Loucy (cell line): ENCODE measurements at regions not wholly inside any gene's neighbourhood (a gene's known extent, or its start where the extent isn't known, plus 50 kb on each side); places are given as distances from the start of the nearest gene placed in this dataset.

Experiments
- H2AFZ ChIP-seq: fragments of 200-600 bp; sonication (generic); 2 replicates; pipeline ENCODE4 v1.6.0; 2016; ENCODE audit warnings: antibody characterized with exemption, mild to moderate bottlenecking, low read length, moderate library complexity
- H3F3A ChIP-seq: fragments of 200-600 bp; 2 replicates; pipeline ENCODE4 v1.6.0; 2016; ENCODE audit warnings: antibody characterized with exemption, low read depth, mild to moderate bottlenecking
- H3K27me3 ChIP-seq: fragments of 200-600 bp; sonication (generic); 2 replicates; pipeline ENCODE4 v1.6.1; 2014; ENCODE audit warnings: low read length, mild to moderate bottlenecking; ENCODE audit not compliant: insufficient read depth, poor library complexity, severe bottlenecking
- H3K36me3 ChIP-seq: fragments of 200-600 bp; sonication (generic); 2 replicates; pipeline ENCODE4 v1.6.1; 2016; ENCODE audit warnings: low read length; ENCODE audit not compliant: insufficient read depth
- H3K4me1 ChIP-seq: fragments of 200-600 bp; sonication (generic); 2 replicates; pipeline ENCODE4 v1.5.1; 2014; ENCODE audit warnings: low read length, mild to moderate bottlenecking; ENCODE audit not compliant: insufficient read depth, poor library complexity, severe bottlenecking
- H3K4me2 ChIP-seq: fragments of 200-600 bp; sonication (generic); 2 replicates; pipeline ENCODE4 v1.6.0; 2014; ENCODE audit warnings: antibody characterized with exemption, low read length, low read depth, mild to moderate bottlenecking; ENCODE audit not compliant: poor library complexity, severe bottlenecking
- H3K4me3 ChIP-seq: fragments of 200-600 bp; sonication (generic); 2 replicates; pipeline ENCODE4 v1.5.1; 2014; ENCODE audit warnings: low read length, mild to moderate bottlenecking, mixed read lengths; ENCODE audit not compliant: poor library complexity, severe bottlenecking
- H3K79me2 ChIP-seq: fragments of 200-600 bp; sonication (generic); 2 replicates; pipeline ENCODE4 v1.6.1; 2014; ENCODE audit warnings: low read length; ENCODE audit not compliant: insufficient read depth
- H3K9ac ChIP-seq: fragments of 200-600 bp; sonication (generic); 2 replicates; pipeline ENCODE4 v1.6.0; 2014; ENCODE audit warnings: mild to moderate bottlenecking, low read depth, low read length, moderate library complexity; ENCODE audit not compliant: poor library complexity, severe bottlenecking
- H3K9me2 ChIP-seq: fragments of 200-600 bp; sonication (generic); replicated peaks from 2 replicates; pipeline ENCODE4 v1.6.1; 2016; ENCODE audit warnings: low read depth, low read length, mixed read lengths
- H3K9me3 ChIP-seq: fragments of 200-600 bp; sonication (generic); 2 replicates; pipeline ENCODE4 v1.6.1; 2014; ENCODE audit warnings: mild to moderate bottlenecking, antibody characterized with exemption, low read length, low read depth; ENCODE audit not compliant: insufficient read depth
- H4K20me1 ChIP-seq: fragments of 200-600 bp; sonication (generic); 2 replicates; pipeline ENCODE4 v1.6.0; 2014; ENCODE audit warnings: antibody characterized with exemption, low read length, mild to moderate bottlenecking; ENCODE audit not compliant: insufficient read depth, poor library complexity, severe bottlenecking
- CTCF ChIP-seq: fragments of 200-600 bp; sonication (generic); conservative IDR thresholded peaks from 2 replicates; pipeline ENCODE4 v1.5.1; 2014; ENCODE audit warnings: mild to moderate bottlenecking, antibody characterized with exemption, low read length
- EZH2phosphoT487 ChIP-seq: fragments of 200-600 bp; IDR thresholded peaks from 2 replicates; pipeline ENCODE4 v1.6.1; 2018; ENCODE audit warnings: antibody characterized with exemption, mild to moderate bottlenecking, moderate library complexity, borderline replicate concordance

- Histone ChIP-seq H3K4me1 (no peaks in the 10 kb centered on the region), H3K9me2 (no peaks in the 10 kb centered on the region), H3K9me3 (no peaks in the 10 kb centered on the region), H3K9ac (no peak overlapping the region), H3K4me2 (no peak overlapping the region), H3K4me3 (no peak overlapping the region), H3F3A (no peaks in the 10 kb centered on the region), H3K27me3 (no peaks in the 10 kb centered on the region), H3K36me3 (no peaks in the 10 kb centered on the region), H4K20me1 (no peaks in the 10 kb centered on the region), H3K79me2 (no peaks in the 10 kb centered on the region), H2AFZ (no peak overlapping the region)
- TF ChIP-seq CTCF = no peak
- TF ChIP-seq EZH2phosphoT487 = no peak
These were observed 226.2 kb downstream of the KCNS3 start for GRCh38 chr2:18104595-18105224.

GRCh38 chr2:18096836-18097405 is 218.5 kb downstream of the KCNS3 start:
- Histone ChIP-seq H3K4me3 (no peak overlapping the region), H3F3A (no peaks in the 10 kb centered on the region), H3K4me1 (no peaks in the 10 kb centered on the region), H3K79me2 (no peaks in the 10 kb centered on the region), H3K4me2 (no peak overlapping the region), H3K27me3 (no peaks in the 10 kb centered on the region), H2AFZ (no peak overlapping the region), H4K20me1 (no peaks in the 10 kb centered on the region), H3K9me2 (no peaks in the 10 kb centered on the region), H3K9ac (no peak overlapping the region), H3K36me3 (no peaks in the 10 kb centered on the region), H3K9me3 (no peaks in the 10 kb centered on the region)
- no peak for TF ChIP-seq EZH2phosphoT487
- TF ChIP-seq CTCF = no peak

- H3K27me3 ChIP-seq = no peaks in the 10 kb centered on the region
- no peaks in the 10 kb centered on the region for H3K9me2 ChIP-seq
- no peaks in the 10 kb centered on the region for H3F3A ChIP-seq
- no peaks in the 10 kb centered on the region for H3K9me3 ChIP-seq
- H3K9ac ChIP-seq = no peak overlapping the region
- H3K4me3 ChIP-seq = no peak overlapping the region
- no peak overlapping the region for H3K4me2 ChIP-seq
- no peaks in the 10 kb centered on the region for H3K36me3 ChIP-seq
- no peak for TF ChIP-seq CTCF
- H3K4me1 ChIP-seq = no peaks in the 10 kb centered on the region
- no peak overlapping the region for H2AFZ ChIP-seq
- no peaks in the 10 kb centered on the region for H3K79me2 ChIP-seq
- H4K20me1 ChIP-seq = no peaks in the 10 kb centered on the region
These were observed 215.8 kb downstream of the KCNS3 start for GRCh38 chr2:18094277-18094676.
